SJCRH30 (cell line): ENCODE measurements at regions not wholly inside any gene's neighbourhood (a gene's known extent, or its start where the extent isn't known, plus 50 kb on each side); places are given as distances from the start of the nearest gene placed in this dataset.

Experiments used
- DNase-seq, 2 experiments: peaks; one replicate each; pipeline ENCODE4 v3.0.0-alpha.2; 2015 to 2020
- H3K27ac ChIP-seq: fragments of 250-450 bp; sonication (Bioruptor Pico); 2 replicates; pipeline ENCODE4 v1.5.1; 2020; ENCODE audit warnings: mild to moderate bottlenecking, moderate library complexity
- H3K27me3 ChIP-seq: fragments of 250-450 bp; sonication (Bioruptor Pico); 2 replicates; pipeline ENCODE4 v1.5.1; 2020; ENCODE audit warnings: mild to moderate bottlenecking, moderate library complexity
- H3K36me3 ChIP-seq: fragments of 250-450 bp; sonication (Bioruptor Pico); 2 replicates; pipeline ENCODE4 v1.5.1; 2020; ENCODE audit warnings: mild to moderate bottlenecking, moderate library complexity
- H3K4me1 ChIP-seq: fragments of 250-450 bp; sonication (Bioruptor Pico); 2 replicates; pipeline ENCODE4 v1.5.1; 2020; ENCODE audit warnings: mild to moderate bottlenecking, moderate library complexity
- H3K4me3 ChIP-seq: fragments of 250-450 bp; sonication (Bioruptor Pico); 2 replicates; pipeline ENCODE4 v1.5.1; 2020; ENCODE audit warnings: mild to moderate bottlenecking, moderate library complexity
- H3K9me3 ChIP-seq: fragments of 250-450 bp; sonication (Bioruptor Pico); replicated peaks from 2 replicates; pipeline ENCODE4 v1.5.1; 2020; ENCODE audit warnings: mild to moderate bottlenecking, moderate library complexity

- Histone ChIP-seq H3K36me3 (no peaks in the 10 kb centered on the region), H3K27me3 (no peaks in the 10 kb centered on the region), H3K27ac (no peak overlapping the region), H3K4me1 (no peaks in the 10 kb centered on the region), H3K9me3 (no peaks in the 10 kb centered on the region), H3K4me3 (no peak overlapping the region)
- peak in 1 of 2 experiments; percentile 23 for DNase-seq
These were observed 156.8 kb downstream of the WNT5A start for GRCh38 chr3:55330355-55330754.

- Histone ChIP-seq H3K4me1 (no peaks in the 10 kb centered on the region), H3K9me3 (no peaks in the 10 kb centered on the region), H3K27me3 (no peaks in the 10 kb centered on the region), H3K4me3 (no peak overlapping the region), H3K27ac (no peak overlapping the region), H3K36me3 (no peaks in the 10 kb centered on the region)
- DNase-seq, result no peak
These were observed 157.3 kb downstream of the WNT5A start for GRCh38 chr3:55329849-55330248.

- Histone ChIP-seq H3K4me1 (no peaks in the 10 kb centered on the region), H3K9me3 (no peaks in the 10 kb centered on the region), H3K27me3 (no peaks in the 10 kb centered on the region), H3K36me3 (no peaks in the 10 kb centered on the region), H3K27ac (no peak overlapping the region), H3K4me3 (no peak overlapping the region)
- DNase-seq, result peak in 1 of 2 experiments; percentile 4
These were observed 159.8 kb downstream of the WNT5A start for GRCh38 chr3:55327131-55327920.

- H3K4me1 ChIP-seq, result no peaks in the 10 kb centered on the region
- H3K4me3 ChIP-seq, result no peak overlapping the region
- no peaks in the 10 kb centered on the region for H3K27me3 ChIP-seq
- no peaks in the 10 kb centered on the region for H3K9me3 ChIP-seq
- DNase-seq, result no peak
- no peaks in the 10 kb centered on the region for H3K36me3 ChIP-seq
- no peak overlapping the region for H3K27ac ChIP-seq
These were observed 164.5 kb downstream of the WNT5A start for GRCh38 chr3:55322638-55323037.

GRCh38 chr3:55320928-55321327, 166.2 kb downstream of the WNT5A start:
- H3K4me3 ChIP-seq, result no peak overlapping the region
- no peaks in the 10 kb centered on the region for H3K4me1 ChIP-seq
- H3K27ac ChIP-seq, result no peak overlapping the region
- no peaks in the 10 kb centered on the region for H3K27me3 ChIP-seq
- H3K36me3 ChIP-seq, result no peaks in the 10 kb centered on the region
- no peaks in the 10 kb centered on the region for H3K9me3 ChIP-seq
- DNase-seq, result no peak

GRCh38 chr3:55315396-55315795, 171.7 kb downstream of the WNT5A start:
- no peaks in the 10 kb centered on the region for H3K36me3 ChIP-seq
- H3K4me1 ChIP-seq, result no peaks in the 10 kb centered on the region
- H3K27me3 ChIP-seq, result no peaks in the 10 kb centered on the region
- no peak overlapping the region for H3K27ac ChIP-seq
- DNase-seq, result no peak
- H3K9me3 ChIP-seq, result no peaks in the 10 kb centered on the region
- no peak overlapping the region for H3K4me3 ChIP-seq

- Histone ChIP-seq H3K27me3 (no peaks in the 10 kb centered on the region), H3K27ac (no peak overlapping the region), H3K4me1 (no peaks in the 10 kb centered on the region), H3K4me3 (no peak overlapping the region), H3K9me3 (no peaks in the 10 kb centered on the region), H3K36me3 (no peaks in the 10 kb centered on the region)
- DNase-seq, result peak in 1 of 2 experiments; percentile 4
These were observed 173.4 kb downstream of the WNT5A start for GRCh38 chr3:55313666-55314065.

GRCh38 chr3:55309336-55309735, 177.8 kb downstream of the WNT5A start:
- DNase-seq, result no peak
- no peaks in the 10 kb centered on the region for H3K36me3 ChIP-seq
- H3K9me3 ChIP-seq, result no peaks in the 10 kb centered on the region

GRCh38 chr3:55307622-55308021, 179.5 kb downstream of the WNT5A start:
- no peaks in the 10 kb centered on the region for H3K36me3 ChIP-seq
- no peak overlapping the region for H3K27ac ChIP-seq
- H3K4me3 ChIP-seq, result no peak overlapping the region
- no peak for DNase-seq
- no peaks in the 10 kb centered on the region for H3K27me3 ChIP-seq
- no peaks in the 10 kb centered on the region for H3K9me3 ChIP-seq
- no peaks in the 10 kb centered on the region for H3K4me1 ChIP-seq

More at GRCh38 chr3:55309336-55309735, 177.8 kb downstream of the WNT5A start:
- no peak overlapping the region for H3K27ac ChIP-seq
- no peaks in the 10 kb centered on the region for H3K27me3 ChIP-seq
- H3K4me3 ChIP-seq, result no peak overlapping the region
- no peaks in the 10 kb centered on the region for H3K4me1 ChIP-seq

GRCh38 chr3:55305696-55306485, 181.2 kb downstream of the WNT5A start:
- DNase-seq, result no peak
- Histone ChIP-seq H3K36me3 (no peaks in the 10 kb centered on the region), H3K27ac (no peak overlapping the region), H3K9me3 (no peaks in the 10 kb centered on the region), H3K27me3 (no peaks in the 10 kb centered on the region), H3K4me1 (no peaks in the 10 kb centered on the region), H3K4me3 (no peak overlapping the region)

GRCh38 chr3:55300701-55301100, 186.4 kb downstream of the WNT5A start:
- no peak for DNase-seq
- no peaks in the 10 kb centered on the region for H3K9me3 ChIP-seq

GRCh38 chr3:55297706-55298105, 189.4 kb downstream of the WNT5A start:
- H3K4me3 ChIP-seq, result no peak overlapping the region
- H3K9me3 ChIP-seq, result no peaks in the 10 kb centered on the region
- H3K27ac ChIP-seq, result no peak overlapping the region
- no peaks in the 10 kb centered on the region for H3K4me1 ChIP-seq
- no peaks in the 10 kb centered on the region for H3K27me3 ChIP-seq
- DNase-seq, result peak; percentile 11 to 46
- H3K36me3 ChIP-seq, result no peaks in the 10 kb centered on the region

More at GRCh38 chr3:55300701-55301100, 186.4 kb downstream of the WNT5A start:
- Histone ChIP-seq H3K27me3 (no peaks in the 10 kb centered on the region), H3K36me3 (no peaks in the 10 kb centered on the region), H3K4me3 (no peak overlapping the region), H3K27ac (no peak overlapping the region), H3K4me1 (no peaks in the 10 kb centered on the region)

- H3K27me3 ChIP-seq, result no peaks in the 10 kb centered on the region
- no peak overlapping the region for H3K4me3 ChIP-seq
- H3K9me3 ChIP-seq, result no peaks in the 10 kb centered on the region
- no peaks in the 10 kb centered on the region for H3K4me1 ChIP-seq
- H3K36me3 ChIP-seq, result no peaks in the 10 kb centered on the region
- H3K27ac ChIP-seq, result no peak overlapping the region
- DNase-seq, result no peak
These were observed 189.9 kb downstream of the WNT5A start for GRCh38 chr3:55297245-55297644.

- H3K9me3 ChIP-seq, result no peaks in the 10 kb centered on the region
- H3K27me3 ChIP-seq, result no peaks in the 10 kb centered on the region
- no peaks in the 10 kb centered on the region for H3K36me3 ChIP-seq
- H3K4me3 ChIP-seq, result no peak overlapping the region
- H3K4me1 ChIP-seq, result no peaks in the 10 kb centered on the region
- DNase-seq, result no peak
- H3K27ac ChIP-seq, result no peak overlapping the region
These were observed 190.3 kb downstream of the WNT5A start for GRCh38 chr3:55296791-55297190.

GRCh38 chr3:55296030-55296429, 191.1 kb downstream of the WNT5A start:
- Histone ChIP-seq H3K27ac (no peak overlapping the region), H3K4me1 (no peaks in the 10 kb centered on the region), H3K36me3 (no peaks in the 10 kb centered on the region), H3K27me3 (no peaks in the 10 kb centered on the region), H3K4me3 (no peak overlapping the region), H3K9me3 (no peaks in the 10 kb centered on the region)
- no peak for DNase-seq
